ENCODE measurements at regions not wholly inside any gene's neighbourhood (a gene's known extent, or its start where the extent isn't known, plus 50 kb on each side); places are given as distances from the start of the nearest gene placed in this dataset.

GRCh38 chr10:71077143-71077581, 135.2 kb upstream of the UNC5B start:
- TF ChIP-seq, protein P1, sequence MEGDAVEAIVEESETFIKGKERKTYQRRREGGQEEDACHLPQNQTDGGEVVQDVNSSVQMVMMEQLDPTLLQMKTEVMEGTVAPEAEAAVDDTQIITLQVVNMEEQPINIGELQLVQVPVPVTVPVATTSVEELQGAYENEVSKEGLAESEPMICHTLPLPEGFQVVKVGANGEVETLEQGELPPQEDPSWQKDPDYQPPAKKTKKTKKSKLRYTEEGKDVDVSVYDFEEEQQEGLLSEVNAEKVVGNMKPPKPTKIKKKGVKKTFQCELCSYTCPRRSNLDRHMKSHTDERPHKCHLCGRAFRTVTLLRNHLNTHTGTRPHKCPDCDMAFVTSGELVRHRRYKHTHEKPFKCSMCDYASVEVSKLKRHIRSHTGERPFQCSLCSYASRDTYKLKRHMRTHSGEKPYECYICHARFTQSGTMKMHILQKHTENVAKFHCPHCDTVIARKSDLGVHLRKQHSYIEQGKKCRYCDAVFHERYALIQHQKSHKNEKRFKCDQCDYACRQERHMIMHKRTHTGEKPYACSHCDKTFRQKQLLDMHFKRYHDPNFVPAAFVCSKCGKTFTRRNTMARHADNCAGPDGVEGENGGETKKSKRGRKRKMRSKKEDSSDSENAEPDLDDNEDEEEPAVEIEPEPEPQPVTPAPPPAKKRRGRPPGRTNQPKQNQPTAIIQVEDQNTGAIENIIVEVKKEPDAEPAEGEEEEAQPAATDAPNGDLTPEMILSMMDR (IDR thresholded peaks at IDR 0.05; ENCODE audit: borderline replicate concordance, insufficient read depth, low read depth, low read length), result no peak
- no peak overlapping the region for H3K4me3 ChIP-seq (ENCODE audit: low read depth, low read length)

DNA sequence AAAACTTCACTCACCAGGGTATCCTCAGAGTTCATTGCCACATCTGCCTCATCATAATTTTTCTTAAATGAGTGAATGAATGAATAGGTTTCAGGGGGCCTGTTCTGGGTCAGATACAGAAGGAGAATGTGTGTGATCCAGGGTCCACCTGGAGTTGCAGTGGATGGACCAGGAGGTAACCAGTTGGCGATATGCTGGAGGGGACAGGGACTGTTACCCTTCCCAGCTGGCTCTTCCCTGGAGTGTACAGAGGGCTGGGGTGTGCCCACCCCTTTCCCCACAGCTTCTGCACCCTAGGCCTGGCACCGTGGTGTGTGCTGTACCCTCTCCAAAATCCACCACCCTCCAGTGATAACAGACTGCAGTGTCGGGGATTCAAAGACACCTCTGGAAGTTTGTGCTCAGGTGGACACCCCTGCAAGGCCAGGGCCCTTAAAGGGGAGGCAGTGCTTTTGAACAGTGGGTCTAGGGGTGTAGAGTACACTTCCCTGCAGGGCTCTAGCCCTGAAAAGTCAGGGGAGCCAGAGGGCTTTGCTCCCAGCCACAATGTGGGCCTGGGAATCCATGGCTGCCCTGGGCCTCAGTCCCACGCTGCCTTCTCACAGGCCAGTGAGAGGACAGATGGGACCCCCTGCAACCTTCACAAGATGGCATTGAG, 134.4 kb upstream of the UNC5B start:
- TF ChIP-seq, protein P1 (IDR thresholded peaks at IDR 0.05; ENCODE audit: borderline replicate concordance, insufficient read depth, low read depth, low read length), result no peak
- no peak overlapping the region for H3K4me3 ChIP-seq (ENCODE audit: low read depth, low read length)

GRCh38 chr10:71078454-71079145, 133.8 kb upstream of the UNC5B start:
- H3K4me3 ChIP-seq (ENCODE audit: low read depth, low read length), result no peak overlapping the region
- TF ChIP-seq, protein P1 (IDR thresholded peaks at IDR 0.05; ENCODE audit: borderline replicate concordance, insufficient read depth, low read depth, low read length), result no peak

DNA sequence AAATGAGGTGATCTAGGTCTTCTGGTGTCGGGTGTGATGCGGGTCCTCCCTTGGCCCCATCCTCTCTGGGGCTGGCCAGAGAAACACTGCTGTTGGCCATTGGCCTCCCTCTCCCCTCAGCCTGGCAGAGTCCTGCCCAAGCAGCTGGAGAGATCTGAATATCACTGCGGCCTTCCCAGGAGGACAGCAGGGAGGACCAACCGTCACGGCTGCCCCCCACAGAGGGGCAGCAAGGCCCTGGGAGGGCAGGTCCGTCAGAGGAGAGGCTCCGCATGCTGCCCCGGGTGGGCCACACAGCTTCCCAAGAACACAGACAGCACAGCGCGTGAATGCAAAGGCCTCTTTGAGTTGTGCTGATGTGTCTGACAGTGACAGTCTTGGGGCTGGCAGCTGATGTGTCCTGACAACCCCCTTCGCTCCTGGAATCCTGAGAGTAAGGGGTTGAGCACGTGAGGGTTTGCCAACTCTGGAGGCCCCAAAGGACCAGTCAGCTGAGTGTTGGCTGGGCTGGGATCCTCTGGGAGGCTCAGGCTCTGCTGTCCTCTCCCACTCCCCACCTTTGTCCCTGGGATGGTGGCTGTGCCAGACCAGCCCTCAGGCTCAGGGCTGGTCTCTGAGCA, 132.5 kb upstream of the UNC5B start:
- TF ChIP-seq, protein P1 (IDR thresholded peaks at IDR 0.05; ENCODE audit: borderline replicate concordance, insufficient read depth, low read depth, low read length), result no peak
- H3K4me3 ChIP-seq (ENCODE audit: low read depth, low read length), result no peak overlapping the region

- TF ChIP-seq, protein P1 (IDR thresholded peaks at IDR 0.05; ENCODE audit: borderline replicate concordance, insufficient read depth, low read depth, low read length), result no peak
Observed at GRCh38 chr10:71080381-71081228, 131.8 kb upstream of the UNC5B start.

GRCh38 chr10:71081229-71081560, 131.2 kb upstream of the UNC5B start:
- H3K4me3 ChIP-seq (ENCODE audit: low read depth, low read length), result no peak overlapping the region
- TF ChIP-seq, protein P1 (IDR thresholded peaks at IDR 0.05; ENCODE audit: borderline replicate concordance, insufficient read depth, low read depth, low read length), result no peak

More at GRCh38 chr10:71080381-71081228, 131.8 kb upstream of the UNC5B start:
- H3K4me3 ChIP-seq (ENCODE audit: low read depth, low read length), result no peak overlapping the region
